Brain microvascular endothelial cell (primary cell): ENCODE measurements at regions not wholly inside any gene's neighbourhood (a gene's known extent, or its start where the extent isn't known, plus 50 kb on each side); places are given as distances from the start of the nearest gene placed in this dataset.

Experiments used
- DNase-seq: peaks from one replicate; pipeline ENCODE4 v3.0.0-alpha.2; 2020
- H3K27ac ChIP-seq: fragments of 250-450 bp; sonication (Bioruptor Pico); 2 replicates; pipeline ENCODE4 v1.5.1; 2020; ENCODE audit warnings: mild to moderate bottlenecking, moderate library complexity
- H3K27me3 ChIP-seq: fragments of 250-450 bp; sonication (Bioruptor Pico); replicated peaks from 2 replicates; pipeline ENCODE4 v1.5.1; 2020; ENCODE audit warnings: mild to moderate bottlenecking
- H3K36me3 ChIP-seq: fragments of 250-450 bp; sonication (Bioruptor Pico); replicated peaks from 2 replicates; pipeline ENCODE4 v1.5.1; 2020; ENCODE audit warnings: mild to moderate bottlenecking
- H3K4me3 ChIP-seq: 2 replicates; pipeline ENCODE4 v1.5.1; 2011; ENCODE audit warnings: low read depth, mild to moderate bottlenecking, control low read depth, low read length, moderate library complexity
- in situ Hi-C: cut with HindIII; loops from 2 replicates; pipeline ENCODE4 v1.10.0; 2017; ENCODE audit warnings: low sequenced_read_pairs, low pct_ligation_motif_present
- TF ChIP-seq, protein P1 (sequence below): IDR thresholded peaks from 2 replicates; pipeline ENCODE4 v1.5.1; 2011; ENCODE audit warnings: low read depth, mild to moderate bottlenecking, moderate library complexity, low read length, control low read depth, inconsistent platforms; ENCODE audit errors: missing control alignments

DNA sequence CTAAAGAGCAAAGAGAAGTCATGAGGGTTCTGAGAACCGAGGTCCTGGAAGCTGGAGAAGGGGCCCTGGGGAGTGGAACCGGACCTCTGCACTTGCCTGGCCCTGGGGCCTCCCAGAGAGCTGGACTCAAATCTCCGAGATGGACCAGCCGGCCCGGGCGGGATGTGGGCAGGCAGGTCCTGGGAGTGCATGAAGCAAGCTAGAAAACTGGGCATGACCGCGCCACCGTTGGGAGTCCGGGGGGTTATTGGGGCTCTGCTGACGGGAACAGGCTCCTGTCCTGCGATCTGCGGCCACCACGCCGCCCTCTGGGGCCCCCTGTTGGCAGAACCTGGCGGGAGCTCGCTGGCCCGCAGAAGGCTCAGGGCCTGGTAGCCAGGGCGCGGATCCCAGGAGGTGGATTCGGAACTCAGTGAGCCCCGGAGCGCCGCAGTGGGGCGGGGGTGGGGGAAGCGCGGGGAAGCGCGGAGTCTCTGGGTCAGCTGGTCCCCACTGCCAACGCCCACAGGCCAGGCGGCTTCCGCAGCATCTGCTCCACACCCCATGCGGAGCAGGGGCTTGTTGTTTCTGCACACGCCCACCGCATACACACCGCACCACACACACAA is 150.6 kb downstream of the ERCC6L2 start:
- in situ Hi-C loops = no loop called here
- H3K4me3 ChIP-seq = no peak overlapping the region
- H3K27ac ChIP-seq = no peak overlapping the region
- no peak for DNase-seq
- H3K27me3 ChIP-seq = peaks cover 59% of the 10 kb centered on the region
- no peaks in the 10 kb centered on the region for H3K36me3 ChIP-seq
- TF ChIP-seq, protein P1, sequence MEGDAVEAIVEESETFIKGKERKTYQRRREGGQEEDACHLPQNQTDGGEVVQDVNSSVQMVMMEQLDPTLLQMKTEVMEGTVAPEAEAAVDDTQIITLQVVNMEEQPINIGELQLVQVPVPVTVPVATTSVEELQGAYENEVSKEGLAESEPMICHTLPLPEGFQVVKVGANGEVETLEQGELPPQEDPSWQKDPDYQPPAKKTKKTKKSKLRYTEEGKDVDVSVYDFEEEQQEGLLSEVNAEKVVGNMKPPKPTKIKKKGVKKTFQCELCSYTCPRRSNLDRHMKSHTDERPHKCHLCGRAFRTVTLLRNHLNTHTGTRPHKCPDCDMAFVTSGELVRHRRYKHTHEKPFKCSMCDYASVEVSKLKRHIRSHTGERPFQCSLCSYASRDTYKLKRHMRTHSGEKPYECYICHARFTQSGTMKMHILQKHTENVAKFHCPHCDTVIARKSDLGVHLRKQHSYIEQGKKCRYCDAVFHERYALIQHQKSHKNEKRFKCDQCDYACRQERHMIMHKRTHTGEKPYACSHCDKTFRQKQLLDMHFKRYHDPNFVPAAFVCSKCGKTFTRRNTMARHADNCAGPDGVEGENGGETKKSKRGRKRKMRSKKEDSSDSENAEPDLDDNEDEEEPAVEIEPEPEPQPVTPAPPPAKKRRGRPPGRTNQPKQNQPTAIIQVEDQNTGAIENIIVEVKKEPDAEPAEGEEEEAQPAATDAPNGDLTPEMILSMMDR = peak; percentile 48

DNA sequence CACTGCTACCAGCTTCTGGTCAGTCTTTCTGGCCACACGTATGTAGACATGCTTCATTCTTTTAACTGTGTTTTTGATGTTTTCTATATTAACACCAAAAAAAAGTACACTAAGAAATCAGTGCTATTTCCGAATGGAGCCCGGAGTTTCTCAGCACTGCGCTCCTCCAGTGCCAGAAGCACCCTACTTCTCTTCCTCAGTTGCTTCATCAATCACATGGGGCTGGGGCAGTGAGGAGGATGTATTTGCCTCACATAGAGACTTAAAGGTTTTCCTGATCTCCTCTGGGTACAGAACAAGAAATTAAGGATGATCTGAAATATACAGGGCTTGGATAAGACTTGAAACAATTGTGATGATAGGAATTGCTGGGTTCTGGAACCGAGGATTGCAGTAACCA is 148.0 kb downstream of the ERCC6L2 start:
- TF ChIP-seq, protein P1 = no peak
- in situ Hi-C loops = no loop called here
- DNase-seq = no peak
- Histone ChIP-seq H3K4me3 (no peak overlapping the region), H3K36me3 (no peaks in the 10 kb centered on the region), H3K27ac (no peak overlapping the region), H3K27me3 (peaks cover 64% of the 10 kb centered on the region)

DNA sequence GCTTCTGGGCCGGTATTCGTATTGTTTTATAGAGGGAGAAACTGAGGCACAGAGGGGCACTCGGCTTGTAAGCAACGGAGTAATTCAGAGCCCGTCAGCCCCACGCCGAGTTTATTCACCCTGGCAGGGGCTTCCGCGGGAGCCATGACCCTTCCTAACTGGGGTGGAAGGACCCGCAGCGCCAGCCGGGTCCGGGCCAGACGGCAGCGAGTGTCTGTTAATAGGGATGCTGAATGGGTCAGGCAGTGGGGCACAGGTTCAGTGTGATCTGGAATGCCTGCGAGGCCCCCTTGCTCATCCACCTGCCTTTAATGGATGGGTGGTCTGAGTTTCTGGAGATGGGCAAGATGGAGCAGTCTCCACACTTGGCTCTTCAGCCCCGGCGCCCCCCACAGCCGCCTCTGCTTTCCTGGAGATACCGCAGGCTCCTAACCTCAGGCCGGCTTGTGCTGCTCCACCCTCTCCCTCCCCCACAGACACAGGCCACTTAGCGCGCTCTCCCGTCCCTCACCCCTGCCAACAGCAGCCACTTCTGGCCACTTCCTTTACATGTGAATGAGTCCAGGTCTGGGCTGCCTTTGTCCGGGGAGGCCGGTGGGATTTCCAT is 147.1 kb downstream of the ERCC6L2 start:
- no peak overlapping the region for H3K27ac ChIP-seq
- DNase-seq = no peak
- TF ChIP-seq, protein P1 = no peak
- H3K36me3 ChIP-seq = no peaks in the 10 kb centered on the region
- H3K27me3 ChIP-seq = peaks cover 54% of the 10 kb centered on the region
- in situ Hi-C loops = no loop called here
- no peak overlapping the region for H3K4me3 ChIP-seq

DNA sequence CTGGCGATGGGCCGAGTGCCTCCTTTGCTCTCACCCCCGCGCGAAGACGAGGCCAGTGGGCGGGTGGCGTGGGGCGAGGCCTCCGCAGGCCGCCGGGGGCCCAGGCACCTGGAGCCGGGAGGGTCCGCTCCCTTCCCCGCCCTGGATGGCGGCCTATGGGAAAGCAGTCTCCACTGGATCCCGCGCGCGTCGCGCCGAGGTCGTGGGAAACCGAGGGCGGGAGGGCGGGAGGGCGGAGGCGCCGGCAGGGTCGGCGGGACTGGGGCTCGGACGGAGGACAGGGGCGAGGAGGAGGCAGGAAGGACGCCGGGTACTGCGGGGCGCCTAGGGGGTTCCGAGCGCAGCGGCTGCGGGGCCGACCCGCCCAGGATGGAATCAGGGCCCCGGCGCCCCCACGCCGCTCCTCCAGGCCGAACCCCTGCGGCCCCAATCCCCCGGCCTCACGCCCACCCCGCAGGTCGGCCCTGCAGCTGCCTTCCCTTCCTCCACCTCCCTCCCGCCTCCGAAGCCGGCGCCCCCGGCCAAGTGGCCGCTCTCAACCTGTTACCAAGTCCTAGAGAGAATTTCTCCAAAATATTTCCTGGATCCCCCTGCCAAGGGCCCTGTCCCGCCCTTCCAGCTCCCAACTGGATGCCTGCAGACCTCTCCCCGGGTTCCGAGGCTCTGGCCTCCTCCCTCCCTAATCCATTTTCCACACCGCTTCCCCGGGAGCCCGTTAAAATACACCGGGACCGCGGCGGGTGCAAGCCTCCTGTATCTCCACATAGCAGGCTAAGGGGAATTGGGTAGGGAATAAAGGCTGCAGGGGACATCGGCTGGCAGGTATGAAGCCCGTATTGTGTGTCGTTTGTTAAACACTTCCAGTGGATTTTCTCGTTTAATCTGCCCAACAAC is 146.3 kb downstream of the ERCC6L2 start:
- Histone ChIP-seq H3K4me3 (peak overlapping the region; percentile 46), H3K27ac (no peak overlapping the region), H3K27me3 (peaks cover 49% of the 10 kb centered on the region), H3K36me3 (no peaks in the 10 kb centered on the region)
- in situ Hi-C loops = no loop called here
- TF ChIP-seq, protein P1 = no peak
- no peak for DNase-seq

DNA sequence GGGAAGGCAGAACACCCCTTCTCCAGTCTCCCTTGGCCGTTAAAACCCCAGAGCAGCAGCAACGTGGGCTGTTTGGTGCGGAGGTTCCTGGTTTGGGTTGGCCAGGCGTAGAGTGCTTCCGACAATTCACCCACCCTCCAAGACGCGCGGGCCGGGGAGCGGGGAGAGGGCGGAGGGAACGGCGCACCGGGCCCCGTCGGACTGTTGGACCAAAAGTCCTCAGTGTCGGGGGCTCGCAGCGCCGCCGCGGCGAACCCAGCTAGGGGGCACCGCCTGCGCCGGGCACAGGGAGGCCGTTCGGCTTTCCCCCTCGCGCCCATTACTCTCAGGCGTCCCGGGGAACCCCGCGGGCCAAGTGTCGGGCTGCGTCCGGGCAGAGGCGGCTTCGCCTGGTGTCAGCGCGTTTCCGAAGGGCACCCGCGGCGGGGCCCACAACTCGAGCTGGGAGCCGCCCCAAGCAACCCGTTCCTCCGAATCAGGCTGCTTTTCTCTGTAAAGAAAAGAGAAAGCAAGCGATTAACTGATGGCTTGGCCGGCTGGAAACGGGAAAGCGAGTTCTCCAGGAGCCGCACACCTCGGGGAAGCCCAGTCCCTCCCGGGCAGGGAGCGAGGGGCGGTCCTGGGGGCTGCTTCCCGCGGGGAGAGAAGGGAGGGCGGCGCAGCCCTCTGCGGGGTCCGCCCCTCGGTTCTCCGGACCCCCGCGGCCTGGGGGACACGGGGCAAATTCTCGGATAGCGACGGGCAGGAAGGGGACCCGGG is 145.5 kb downstream of the ERCC6L2 start:
- no peaks in the 10 kb centered on the region for H3K36me3 ChIP-seq
- TF ChIP-seq, protein P1 = no peak
- peak; percentile 8 for DNase-seq
- H3K27ac ChIP-seq = no peak overlapping the region
- H3K4me3 ChIP-seq = peak overlapping the region; percentile 46
- peaks cover 47% of the 10 kb centered on the region for H3K27me3 ChIP-seq
- in situ Hi-C loops = no loop called here
